ENCODE measurements at regions not wholly inside any gene's neighbourhood (a gene's known extent, or its start where the extent isn't known, plus 50 kb on each side); places are given as distances from the start of the nearest gene placed in this dataset.

- H3K27ac Mint-ChIP-seq, result no peak overlapping the region
- H3K79me2 ChIP-seq (replicated peaks; ENCODE audit: insufficient read depth), result no peaks in the 10 kb centered on the region
- peaks cover 11% of the 10 kb centered on the region; the same call in 1 of the 2 replicates for H3K9me2 ChIP-seq (ENCODE audit: insufficient read depth)
- no peak overlapping the region for H3K27ac ChIP-seq (ENCODE audit: low read depth)
- DNase-seq (ENCODE audit: low spot score), result no peak
- peaks cover 3% of the 10 kb centered on the region for H3K27me3 Mint-ChIP-seq (ENCODE audit: insufficient read depth, low read depth, poor library complexity)
- H3K36me3 Mint-ChIP-seq (ENCODE audit: low read depth), result peaks cover 15% of the 10 kb centered on the region; the same call in 2 of the 3 replicates
- H3K4me2 ChIP-seq, result no peak overlapping the region
- H4K20me1 ChIP-seq (replicated peaks; ENCODE audit: insufficient read depth), result no peaks in the 10 kb centered on the region
- no peaks in the 10 kb centered on the region for H3K27me3 ChIP-seq (ENCODE audit: insufficient read depth)
- no peaks in the 10 kb centered on the region for H3K4me1 ChIP-seq (ENCODE audit: insufficient read depth)
- H3K4me3 Mint-ChIP-seq, result no peak overlapping the region
- H3K4me3 ChIP-seq, result no peak overlapping the region
- no peaks in the 10 kb centered on the region for H3K4me1 Mint-ChIP-seq
- no peak for ATAC-seq
- H3K36me3 ChIP-seq (ENCODE audit: insufficient read depth), result peaks cover 5% of the 10 kb centered on the region; the same call in 1 of the 2 replicates
- peaks cover 40% of the 10 kb centered on the region for H3K9me3 Mint-ChIP-seq
- TF ChIP-seq STAT1 (IDR thresholded peaks at IDR 0.05; ENCODE audit: unreplicated experiment), result no peak
- no peak for TF ChIP-seq CREB1 (CRISPR knock-in tag; IDR thresholded peaks at IDR 0.05; ENCODE audit: low read depth)
- no peaks in the 10 kb centered on the region for H3F3A ChIP-seq (replicated peaks; ENCODE audit: low read depth)
- H2AFZ ChIP-seq, result no peak overlapping the region
Observed at GRCh38 chr10:75305675-75306074, 69.9 kb upstream of the COMTD1 start.

- Mint-ChIP-seq H3K27ac (no peak overlapping the region), H3K4me1 (no peaks in the 10 kb centered on the region), H3K9me3 (peaks cover 45% of the 10 kb centered on the region), H3K36me3 (ENCODE audit: low read depth) (peaks cover 19% of the 10 kb centered on the region; the same call in 2 of the 3 replicates), H3K27me3 (ENCODE audit: insufficient read depth, low read depth, poor library complexity) (peaks cover 3% of the 10 kb centered on the region), H3K4me3 (no peak overlapping the region)
- H3K36me3 ChIP-seq (ENCODE audit: insufficient read depth), result peaks cover 5% of the 10 kb centered on the region; the same call in 1 of the 2 replicates
- no peaks in the 10 kb centered on the region for H4K20me1 ChIP-seq (replicated peaks; ENCODE audit: insufficient read depth)
- H3K4me1 ChIP-seq (ENCODE audit: insufficient read depth), result no peaks in the 10 kb centered on the region
- H3K79me2 ChIP-seq (replicated peaks; ENCODE audit: insufficient read depth), result no peaks in the 10 kb centered on the region
- no peak overlapping the region for H3K4me3 ChIP-seq
- H3K9me2 ChIP-seq (ENCODE audit: insufficient read depth), result peaks cover 11% of the 10 kb centered on the region; the same call in 1 of the 2 replicates
- H2AFZ ChIP-seq, result no peak overlapping the region
- no peaks in the 10 kb centered on the region for H3K27me3 ChIP-seq (ENCODE audit: insufficient read depth)
- no peak for ATAC-seq
- H3K27ac ChIP-seq (ENCODE audit: low read depth), result no peak overlapping the region
- DNase-seq (ENCODE audit: low spot score), result no peak
- H3K4me2 ChIP-seq, result no peak overlapping the region
- H3F3A ChIP-seq (replicated peaks; ENCODE audit: low read depth), result no peaks in the 10 kb centered on the region
- TF ChIP-seq ETS1 (IDR thresholded peaks at IDR 0.05), result no peak
- no peak for TF ChIP-seq REST (IDR thresholded peaks at IDR 0.05; ENCODE audit: unreplicated experiment)
- no peak for TF ChIP-seq CTCF (conservative IDR thresholded peaks at IDR 0.05; ENCODE audit: low read depth in 2 of 2)
- TF ChIP-seq JUNB (IDR thresholded peaks at IDR 0.05; ENCODE audit: unreplicated experiment), result no peak
- TF ChIP-seq CREB1 (CRISPR knock-in tag; IDR thresholded peaks at IDR 0.05; ENCODE audit: low read depth), result no peak
- TF ChIP-seq ZNF114 (CRISPR knock-in tag; IDR thresholded peaks at IDR 0.05), result no peak
- no peak for TF ChIP-seq STAT1 (IDR thresholded peaks at IDR 0.05; ENCODE audit: unreplicated experiment)
- TF ChIP-seq NANOG (IDR thresholded peaks at IDR 0.05; ENCODE audit: borderline replicate concordance), result no peak
Observed at GRCh38 chr10:75304741-75305390, 69.1 kb upstream of the COMTD1 start.
